Retinal pigment epithelial cell (primary cell): ENCODE measurements at regions not wholly inside any gene's neighbourhood (a gene's known extent, or its start where the extent isn't known, plus 50 kb on each side); places are given as distances from the start of the nearest gene placed in this dataset.
"Not testable (repeated sequence)": the region's sequence is repeated elsewhere in the genome, so short reads cannot be mapped to it uniquely, and the experiment has no call there.

Source experiments
- DNase-seq: peaks from one replicate; pipeline ENCODE4 v3.0.0-alpha.2; 2010; ENCODE audit warnings: low read depth
- H3K4me3 ChIP-seq: 2 replicates; pipeline ENCODE4 v1.5.1; 2011; ENCODE audit warnings: mild to moderate bottlenecking, low read length, control low read depth, moderate library complexity
- CTCF ChIP-seq: conservative IDR thresholded peaks from 2 replicates; pipeline ENCODE4 v1.5.1; 2011; ENCODE audit warnings: low read depth, low read length, control low read depth, inconsistent platforms

- DNase-seq: no peak
- no peak overlapping the region for H3K4me3 ChIP-seq
- TF ChIP-seq CTCF: no peak
Observed at GRCh38 chr16:35210681-35211433, 1751.4 kb downstream of the TP53TG3F start.

- no peak for TF ChIP-seq CTCF
- DNase-seq: no peak
- H3K4me3 ChIP-seq: no peak overlapping the region
Observed at GRCh38 chr16:35214840-35215239, 1755.4 kb downstream of the TP53TG3F start.

GRCh38 chr16:35215287-35215686 is 1755.9 kb downstream of the TP53TG3F start:
- no peak for DNase-seq
- no peak for TF ChIP-seq CTCF
- no peak overlapping the region for H3K4me3 ChIP-seq

- H3K4me3 ChIP-seq, DNase-seq: not testable (repeated sequence)
Observed at GRCh38 chr16:35216261-35216660, 1756.8 kb downstream of the TP53TG3F start.

DNA sequence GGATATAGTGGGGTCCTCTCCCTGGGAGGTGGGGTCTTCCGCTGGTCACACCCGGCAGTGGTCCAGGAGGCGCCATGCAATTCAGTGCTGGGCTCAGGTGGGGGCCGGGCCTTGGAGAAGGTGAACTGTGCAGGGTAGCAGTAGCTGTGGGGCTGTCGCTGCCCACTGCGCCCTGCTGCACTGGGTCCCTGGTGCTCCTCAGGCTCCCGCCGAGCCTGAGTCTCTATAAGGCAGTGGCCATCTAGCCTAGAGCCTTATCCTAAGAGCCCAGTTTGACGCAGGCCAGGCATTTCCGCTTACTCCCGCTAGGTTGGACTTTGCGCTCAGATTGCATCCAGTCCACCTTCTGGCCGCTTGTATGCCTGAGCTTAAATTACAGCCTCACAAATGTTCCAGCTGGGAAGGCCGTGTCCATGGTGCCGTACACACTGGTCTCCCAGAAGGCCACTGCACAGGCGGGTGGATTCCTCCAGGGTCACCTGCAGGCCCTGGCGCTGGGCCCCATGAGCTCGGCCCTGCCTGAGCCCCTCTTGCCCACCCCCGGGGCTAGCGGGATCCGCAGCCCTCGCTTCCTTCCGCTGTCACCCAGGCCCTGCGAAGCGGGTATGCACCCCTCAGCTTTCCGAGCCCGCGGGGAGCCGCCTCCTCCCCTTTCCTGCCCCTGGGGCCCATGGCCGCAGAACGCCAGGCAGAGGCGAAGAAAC is 1762.2 kb downstream of the TP53TG3F start:
- no peak for DNase-seq
- no peak for TF ChIP-seq CTCF
- no peak overlapping the region for H3K4me3 ChIP-seq

- TF ChIP-seq CTCF: no peak
- no peak for DNase-seq
- no peak overlapping the region for H3K4me3 ChIP-seq
Observed at GRCh38 chr16:35234679-35235078, 1775.3 kb downstream of the TP53TG3F start.

- TF ChIP-seq CTCF: no peak
- no peak overlapping the region for H3K4me3 ChIP-seq
- no peak for DNase-seq
Observed at GRCh38 chr16:35239561-35239960, 1780.1 kb downstream of the TP53TG3F start.
